ENCODE measurements at regions not wholly inside any gene's neighbourhood (a gene's known extent, or its start where the extent isn't known, plus 50 kb on each side); places are given as distances from the start of the nearest gene placed in this dataset.
"Not testable (repeated sequence)": the region's sequence is repeated elsewhere in the genome, so short reads cannot be mapped to it uniquely, and the experiment has no call there.

DNA sequence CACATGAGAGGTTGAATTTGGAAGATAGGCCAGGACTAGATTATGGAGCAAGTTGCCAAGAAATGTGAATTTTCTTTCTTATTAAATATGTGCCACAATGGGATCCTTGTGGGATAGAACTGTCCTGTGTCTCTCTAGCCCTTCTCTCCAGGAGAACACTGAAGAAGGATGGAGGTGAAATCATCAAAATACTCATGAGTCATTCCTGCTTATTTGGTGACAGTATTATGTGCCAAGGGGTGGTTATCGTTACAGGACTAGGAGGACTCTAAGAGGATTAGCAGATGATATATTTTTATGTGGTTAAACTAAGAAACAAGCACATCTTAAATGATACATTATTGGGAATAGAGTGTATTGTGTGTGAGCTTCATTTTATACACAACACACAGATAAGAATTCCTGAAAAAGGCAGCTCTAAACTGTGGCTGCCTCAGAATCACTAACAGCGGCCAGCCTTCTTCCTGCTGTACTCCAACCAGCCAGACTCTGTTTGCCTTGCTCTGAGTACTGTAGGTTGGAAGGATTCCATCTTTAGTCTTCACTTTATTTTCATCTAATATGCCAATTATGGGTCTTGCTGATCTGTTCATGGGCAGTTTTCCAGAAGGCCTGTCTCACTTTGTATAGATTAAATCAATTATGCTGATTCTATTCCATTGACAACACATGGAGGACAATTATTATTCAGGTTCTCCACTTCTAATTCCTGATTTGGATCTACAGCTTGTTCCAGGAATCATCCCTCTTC is 325.8 kb downstream of the ABCC12 start:
- H3K9me3 Mint-ChIP-seq (ENCODE audit: unreplicated experiment): peaks cover 7% of the 10 kb centered on the region
- TF ChIP-seq, protein P1, sequence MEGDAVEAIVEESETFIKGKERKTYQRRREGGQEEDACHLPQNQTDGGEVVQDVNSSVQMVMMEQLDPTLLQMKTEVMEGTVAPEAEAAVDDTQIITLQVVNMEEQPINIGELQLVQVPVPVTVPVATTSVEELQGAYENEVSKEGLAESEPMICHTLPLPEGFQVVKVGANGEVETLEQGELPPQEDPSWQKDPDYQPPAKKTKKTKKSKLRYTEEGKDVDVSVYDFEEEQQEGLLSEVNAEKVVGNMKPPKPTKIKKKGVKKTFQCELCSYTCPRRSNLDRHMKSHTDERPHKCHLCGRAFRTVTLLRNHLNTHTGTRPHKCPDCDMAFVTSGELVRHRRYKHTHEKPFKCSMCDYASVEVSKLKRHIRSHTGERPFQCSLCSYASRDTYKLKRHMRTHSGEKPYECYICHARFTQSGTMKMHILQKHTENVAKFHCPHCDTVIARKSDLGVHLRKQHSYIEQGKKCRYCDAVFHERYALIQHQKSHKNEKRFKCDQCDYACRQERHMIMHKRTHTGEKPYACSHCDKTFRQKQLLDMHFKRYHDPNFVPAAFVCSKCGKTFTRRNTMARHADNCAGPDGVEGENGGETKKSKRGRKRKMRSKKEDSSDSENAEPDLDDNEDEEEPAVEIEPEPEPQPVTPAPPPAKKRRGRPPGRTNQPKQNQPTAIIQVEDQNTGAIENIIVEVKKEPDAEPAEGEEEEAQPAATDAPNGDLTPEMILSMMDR (IDR thresholded peaks at IDR 0.05; ENCODE audit: unreplicated experiment): no peak

DNA sequence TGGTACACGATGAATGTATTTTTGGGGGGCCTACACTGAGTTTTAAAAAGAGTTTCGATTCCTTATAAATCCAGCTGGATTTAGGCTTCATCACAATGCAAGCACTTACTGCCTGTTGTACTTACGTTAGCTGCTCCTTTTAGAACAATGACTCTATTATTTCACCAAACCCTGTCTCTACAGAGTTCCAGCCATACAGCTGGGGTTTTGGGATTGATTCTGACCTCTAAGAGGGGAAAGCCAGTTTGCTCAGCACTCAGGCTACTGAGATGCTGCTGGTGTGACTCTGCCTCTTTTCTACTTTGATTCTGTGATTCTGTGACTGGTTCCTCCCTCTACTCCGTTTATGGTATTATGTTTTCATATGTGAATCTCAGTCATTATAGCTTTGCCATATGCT is 329.7 kb downstream of the ABCC12 start:
- TF ChIP-seq, protein P1 (IDR thresholded peaks at IDR 0.05; ENCODE audit: unreplicated experiment): no peak
- Mint-ChIP-seq H3K36me3 (ENCODE audit: low read depth, unreplicated experiment) (no peaks in the 10 kb centered on the region), H3K27me3 (ENCODE audit: unreplicated experiment) (no peaks in the 10 kb centered on the region), H3K4me3 (ENCODE audit: unreplicated experiment) (no peak overlapping the region), H3K27ac (ENCODE audit: unreplicated experiment) (no peak overlapping the region), H3K9me3 (ENCODE audit: unreplicated experiment) (no peaks in the 10 kb centered on the region), H3K4me1 (ENCODE audit: unreplicated experiment) (no peaks in the 10 kb centered on the region)
- DNase-seq (ENCODE audit: low spot score): no peak

More for the DNA sequence above, 325.8 kb downstream of the ABCC12 start:
- H3K27me3 Mint-ChIP-seq (ENCODE audit: unreplicated experiment): no peaks in the 10 kb centered on the region
- DNase-seq (ENCODE audit: low spot score): no peak
- H3K36me3 Mint-ChIP-seq (ENCODE audit: low read depth, unreplicated experiment): no peaks in the 10 kb centered on the region
- no peaks in the 10 kb centered on the region for H3K4me1 Mint-ChIP-seq (ENCODE audit: unreplicated experiment)
- H3K4me3 Mint-ChIP-seq (ENCODE audit: unreplicated experiment): no peak overlapping the region
- H3K27ac Mint-ChIP-seq (ENCODE audit: unreplicated experiment): no peak overlapping the region

DNA sequence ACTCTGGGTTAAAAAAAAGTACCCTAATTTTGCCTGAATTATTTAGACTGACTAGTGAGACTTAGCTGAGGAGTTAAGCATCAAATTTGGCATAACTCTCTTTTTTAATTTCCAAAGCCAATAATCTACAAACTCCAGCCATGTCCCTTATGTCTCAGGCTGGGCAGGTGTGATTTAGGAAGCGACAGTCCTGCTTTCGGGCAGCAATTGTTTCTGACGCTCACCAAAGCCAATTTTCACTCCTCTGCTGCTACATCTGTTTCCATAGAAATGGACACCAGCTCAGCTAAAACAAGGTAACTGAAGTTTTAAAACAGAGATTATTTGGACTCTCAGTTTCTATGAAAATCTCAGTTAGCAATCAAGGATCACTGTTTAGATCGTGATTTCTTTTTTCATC is 338.7 kb downstream of the ABCC12 start:
- Mint-ChIP-seq H3K4me3 (ENCODE audit: unreplicated experiment) (no peak overlapping the region), H3K4me1 (ENCODE audit: unreplicated experiment) (no peaks in the 10 kb centered on the region), H3K27me3 (ENCODE audit: unreplicated experiment) (peaks cover 2% of the 10 kb centered on the region), H3K36me3 (ENCODE audit: low read depth, unreplicated experiment) (peaks cover 6% of the 10 kb centered on the region), H3K27ac (ENCODE audit: unreplicated experiment) (no peak overlapping the region), H3K9me3 (ENCODE audit: unreplicated experiment) (peaks cover 21% of the 10 kb centered on the region)
- TF ChIP-seq, protein P1 (IDR thresholded peaks at IDR 0.05; ENCODE audit: unreplicated experiment): no peak
- no peak for DNase-seq (ENCODE audit: low spot score)

DNA sequence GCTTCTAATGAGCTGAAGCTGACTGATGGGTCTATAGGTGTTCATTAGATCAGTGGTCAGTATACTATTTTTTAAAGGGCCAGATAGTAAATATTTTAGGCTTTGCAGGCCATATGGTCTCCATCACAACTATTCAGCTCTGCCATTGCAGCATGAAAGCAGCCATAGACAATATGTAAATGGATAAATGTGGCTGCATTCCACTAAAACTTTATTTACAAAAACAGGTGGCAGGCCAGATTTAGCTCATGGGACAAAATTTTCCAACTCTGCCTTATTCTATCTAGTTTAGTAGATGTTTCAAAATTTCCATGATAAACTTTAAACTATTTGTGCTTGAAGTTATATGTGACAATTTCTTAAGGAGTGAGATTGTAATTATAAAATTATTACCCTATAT is 339.3 kb downstream of the ABCC12 start:
- Mint-ChIP-seq H3K9me3 (ENCODE audit: unreplicated experiment) (peaks cover 21% of the 10 kb centered on the region), H3K27ac (ENCODE audit: unreplicated experiment) (no peak overlapping the region), H3K4me1 (ENCODE audit: unreplicated experiment) (no peaks in the 10 kb centered on the region), H3K4me3 (ENCODE audit: unreplicated experiment) (no peak overlapping the region), H3K36me3 (ENCODE audit: low read depth, unreplicated experiment) (peaks cover 6% of the 10 kb centered on the region), H3K27me3 (ENCODE audit: unreplicated experiment) (peaks cover 2% of the 10 kb centered on the region)
- TF ChIP-seq, protein P1 (IDR thresholded peaks at IDR 0.05; ENCODE audit: unreplicated experiment): no peak
- no peak for DNase-seq (ENCODE audit: low spot score)

DNA sequence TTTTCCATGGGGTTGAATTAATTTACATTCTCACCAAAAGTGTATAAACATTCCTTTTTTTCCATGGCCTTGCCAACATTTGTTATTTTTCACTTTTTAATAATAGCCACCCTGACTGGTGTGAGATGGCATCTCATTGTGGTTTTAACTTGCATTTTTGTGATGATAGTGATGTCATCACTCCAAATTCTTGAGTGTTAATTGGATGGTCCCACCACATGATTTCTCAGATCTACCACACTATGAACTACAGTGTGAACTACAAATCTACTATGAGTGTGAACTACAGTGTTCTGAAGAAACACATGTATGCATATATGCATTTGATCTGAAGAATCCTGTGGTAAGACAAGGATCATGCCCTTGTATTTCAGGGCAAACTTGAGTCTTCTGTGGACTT is 340.1 kb downstream of the ABCC12 start:
- DNase-seq (ENCODE audit: low spot score): no peak
- H3K27me3 Mint-ChIP-seq (ENCODE audit: unreplicated experiment): peaks cover 2% of the 10 kb centered on the region
- H3K27ac Mint-ChIP-seq (ENCODE audit: unreplicated experiment): no peak overlapping the region
- no peaks in the 10 kb centered on the region for H3K4me1 Mint-ChIP-seq (ENCODE audit: unreplicated experiment)
- TF ChIP-seq, protein P1 (IDR thresholded peaks at IDR 0.05; ENCODE audit: unreplicated experiment): no peak
- H3K4me3 Mint-ChIP-seq (ENCODE audit: unreplicated experiment): no peak overlapping the region
- H3K9me3 Mint-ChIP-seq (ENCODE audit: unreplicated experiment): peaks cover 21% of the 10 kb centered on the region
- H3K36me3 Mint-ChIP-seq (ENCODE audit: low read depth, unreplicated experiment): peaks cover 6% of the 10 kb centered on the region

DNA sequence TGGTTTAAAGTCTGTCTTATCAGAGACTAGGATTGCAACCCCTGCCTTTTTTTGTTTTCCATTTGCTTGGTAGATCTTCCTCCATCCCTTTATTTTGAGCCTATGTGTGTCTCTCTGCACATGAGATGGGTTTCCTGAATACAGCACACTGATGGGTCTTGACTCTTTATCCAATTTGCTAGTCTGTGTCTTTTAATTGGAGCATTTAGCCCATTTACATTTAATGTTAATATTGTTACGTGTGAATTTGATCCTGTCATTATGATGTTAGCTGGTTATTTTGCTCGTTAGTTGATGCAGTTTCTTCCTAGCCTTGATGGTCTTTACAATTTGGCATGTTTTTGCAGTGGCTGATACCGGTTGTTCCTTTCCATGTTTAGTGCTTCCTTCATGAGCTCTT is 344.0 kb downstream of the ABCC12 start:
- peaks cover 21% of the 10 kb centered on the region for H3K9me3 Mint-ChIP-seq (ENCODE audit: unreplicated experiment)
- H3K4me1 Mint-ChIP-seq (ENCODE audit: unreplicated experiment); H3K27ac Mint-ChIP-seq (ENCODE audit: unreplicated experiment); DNase-seq (ENCODE audit: low spot score); H3K36me3 Mint-ChIP-seq (ENCODE audit: low read depth, unreplicated experiment); H3K4me3 Mint-ChIP-seq (ENCODE audit: unreplicated experiment); H3K27me3 Mint-ChIP-seq (ENCODE audit: unreplicated experiment): not testable (repeated sequence)
